ENCODE measurements at regions not wholly inside any gene's neighbourhood (a gene's known extent, or its start where the extent isn't known, plus 50 kb on each side); places are given as distances from the start of the nearest gene placed in this dataset.
A peak's percentile ranks its signal among the peaks of the same experiment; 100 is the strongest.

- no peak for ATAC-seq
- no peak for TF ChIP-seq CTCF (IDR thresholded peaks at IDR 0.05)
- no peaks in the 10 kb centered on the region for H3K9me3 ChIP-seq
- no peak overlapping the region for H3K27ac ChIP-seq
- intact Hi-C loops (cut with DNase I): loop anchor here in 1 of 3 donors (10.0 kb wide), 1 partner anchor 302 kb away; the partner anchor contains the start of gene EDN1
- H3K4me3 ChIP-seq: no peak overlapping the region
- no peaks in the 10 kb centered on the region for H3K36me3 ChIP-seq
- peaks cover 0 to 9% (median 6%) of the 10 kb centered on the region in 3 donors for H3K4me1 ChIP-seq
- FAIRE-seq: no peak
- 46 to 59% methylated on average over 2 of the region's 2 CpGs for WGBS, 2 donors
- no peak for DNase-seq
- H3K27me3 ChIP-seq: no peaks in the 10 kb centered on the region
These were observed 119.8 kb upstream of the PHACTR1 start for GRCh38 chr6:12596731-12597130.

- no peak overlapping the region for H3K27ac ChIP-seq
- intact Hi-C loops (cut with DNase I): loop anchor here in 1 of 3 donors (10.0 kb wide), 1 partner anchor 304 kb away; the partner anchor contains the start of gene EDN1
- FAIRE-seq (no peak), DNase-seq (no peak), ATAC-seq (no peak)
- H3K36me3 ChIP-seq: no peaks in the 10 kb centered on the region
- no peak for TF ChIP-seq CTCF (IDR thresholded peaks at IDR 0.05)
- peaks cover 0 to 9% (median 6%) of the 10 kb centered on the region in 3 donors for H3K4me1 ChIP-seq
- WGBS, 2 donors: 36 to 44% methylated on average over 2 of the region's 2 CpGs
- no peaks in the 10 kb centered on the region for H3K9me3 ChIP-seq
- H3K4me3 ChIP-seq: no peak overlapping the region
- no peaks in the 10 kb centered on the region for H3K27me3 ChIP-seq
These were observed 117.6 kb upstream of the PHACTR1 start for GRCh38 chr6:12598919-12599318.

- no peaks in the 10 kb centered on the region for H3K27me3 ChIP-seq
- intact Hi-C loops (cut with DNase I): loop anchor here in 1 of 3 donors (5.0 to 10.0 kb wide), 2 partner anchors 310 to 947 kb away; partner anchors contain the start of gene EDN1
- H3K4me1 ChIP-seq: no peaks in the 10 kb centered on the region
- 58 to 64% methylated on average over 3 of the region's 3 CpGs for WGBS, 2 donors
- TF ChIP-seq CTCF (IDR thresholded peaks at IDR 0.05): no peak
- DNase-seq: no peak
- H3K27ac ChIP-seq: peak overlapping the region in 1 of 4 donors; percentile 24
- H3K9me3 ChIP-seq: no peaks in the 10 kb centered on the region
- no peak for FAIRE-seq
- no peaks in the 10 kb centered on the region for H3K36me3 ChIP-seq
- no peak overlapping the region for H3K4me3 ChIP-seq
- no peak for ATAC-seq
These were observed 114.7 kb upstream of the PHACTR1 start for GRCh38 chr6:12601881-12602280.

- Histone ChIP-seq H3K36me3 (no peaks in the 10 kb centered on the region), H3K9me3 (no peaks in the 10 kb centered on the region), H3K27ac (peak overlapping the region in 1 of 4 donors; percentile 24), H3K27me3 (no peaks in the 10 kb centered on the region), H3K4me3 (no peak overlapping the region), H3K4me1 (no peaks in the 10 kb centered on the region)
- intact Hi-C loops (cut with DNase I): loop anchor here in 1 of 3 donors (5.0 to 10.0 kb wide), 2 partner anchors 310 to 948 kb away; partner anchors contain the start of gene EDN1
- TF ChIP-seq CTCF (IDR thresholded peaks at IDR 0.05): no peak
- DNase-seq: no peak
- WGBS, 2 donors: 90 to 98% methylated on average over 3 of the region's 3 CpGs
- ATAC-seq: no peak
- FAIRE-seq: no peak
These were observed 114.2 kb upstream of the PHACTR1 start for GRCh38 chr6:12602342-12602741.

GRCh38 chr6:12602951-12603672 lies 113.5 kb upstream of the PHACTR1 start:
- no peaks in the 10 kb centered on the region for H3K9me3 ChIP-seq
- TF ChIP-seq CTCF (IDR thresholded peaks at IDR 0.05): peak in 3 of 4 donors; percentile 24 to 35 (median 25)
- 51 to 62% methylated on average over 6 of the region's 6 CpGs for WGBS, 2 donors
- no peaks in the 10 kb centered on the region for H3K27me3 ChIP-seq
- no peak overlapping the region for H3K27ac ChIP-seq
- DNase-seq (peak in 1 of 6 donors; percentile 21), FAIRE-seq (peak; percentile 34), ATAC-seq (peak; percentile 63 to 88 (median 82))
- H3K36me3 ChIP-seq: no peaks in the 10 kb centered on the region
- intact Hi-C loops (cut with DNase I): loop anchor here in 1 of 3 donors (5.0 to 10.0 kb wide), 2 partner anchors 311 to 948 kb away; partner anchors contain the start of gene EDN1
- H3K4me3 ChIP-seq: no peak overlapping the region
- H3K4me1 ChIP-seq: no peaks in the 10 kb centered on the region

Data from pancreas (tissue), 10 donors.